H9 (cell line): ENCODE measurements at regions not wholly inside any gene's neighbourhood (a gene's known extent, or its start where the extent isn't known, plus 50 kb on each side); places are given as distances from the start of the nearest gene placed in this dataset.

ENCODE experiments used
- DNase-seq: peaks from one replicate; pipeline ENCODE4 v3.0.0-alpha.2; 2017
- H2AFZ ChIP-seq: one replicate; pipeline ENCODE4 v1.6.1; 2013; ENCODE audit warnings: mild to moderate bottlenecking, low read length, control low read depth, moderate library complexity
- H2AK5ac ChIP-seq: 2 replicates; pipeline ENCODE4 v1.6.1; 2013; ENCODE audit warnings: low read length, control low read depth, mixed read lengths; ENCODE audit not compliant: insufficient read length
- H2BK120ac ChIP-seq: one replicate; pipeline ENCODE4 v1.6.1; 2013; ENCODE audit warnings: low read depth, mild to moderate bottlenecking, low read length, control low read depth, inconsistent platforms; ENCODE audit not compliant: poor library complexity, severe bottlenecking
- H2BK12ac ChIP-seq: 2 replicates; pipeline ENCODE4 v1.6.1; 2013; ENCODE audit warnings: low read length, control low read depth, mixed read lengths, low read depth; ENCODE audit not compliant: insufficient read length
- H2BK15ac ChIP-seq: 2 replicates; pipeline ENCODE4 v1.6.1; 2013; ENCODE audit warnings: low read depth, low read length, control low read depth
- H2BK20ac ChIP-seq: one replicate; pipeline ENCODE4 v1.6.1; 2013; ENCODE audit warnings: low read depth, mild to moderate bottlenecking, low read length, control low read depth, inconsistent platforms; ENCODE audit not compliant: poor library complexity, severe bottlenecking
- H2BK5ac ChIP-seq: 2 replicates; pipeline ENCODE4 v1.6.1; 2013; ENCODE audit warnings: low read length, control low read depth, mixed read lengths; ENCODE audit not compliant: insufficient read length
- H3K14ac ChIP-seq: 2 replicates; pipeline ENCODE4 v1.6.1; 2013; ENCODE audit warnings: low read length, control low read depth; ENCODE audit not compliant: insufficient read depth
- H3K18ac ChIP-seq: 2 replicates; pipeline ENCODE4 v1.6.1; 2013; ENCODE audit warnings: low read depth, mild to moderate bottlenecking, mixed read lengths, low read length, control low read depth; ENCODE audit not compliant: insufficient read length
- H3K23ac ChIP-seq: 2 replicates; pipeline ENCODE4 v1.6.1; 2013; ENCODE audit warnings: low read length, control low read depth, mixed read lengths, low read depth; ENCODE audit not compliant: insufficient read length
- H3K23me2 ChIP-seq: 2 replicates; pipeline ENCODE4 v1.6.1; 2013; ENCODE audit warnings: low read depth, mild to moderate bottlenecking, mixed read lengths, low read length, control low read depth; ENCODE audit not compliant: insufficient read length, poor library complexity, severe bottlenecking
- H3K27ac ChIP-seq: 2 replicates; pipeline ENCODE4 v1.5.1; 2013; ENCODE audit warnings: low read length, control low read depth, mixed read lengths, low read depth; ENCODE audit not compliant: insufficient read length
- H3K27me3 ChIP-seq: 2 replicates; pipeline ENCODE4 v1.6.1; 2013; ENCODE audit warnings: low read length, control low read depth, inconsistent platforms; ENCODE audit not compliant: insufficient read depth
- H3K4ac ChIP-seq: 2 replicates; pipeline ENCODE4 v1.6.1; 2013; ENCODE audit warnings: low read depth, mild to moderate bottlenecking, control low read depth, inconsistent platforms, low read length, moderate library complexity
- H3K4me1 ChIP-seq: 2 replicates; pipeline ENCODE4 v1.6.1; 2013; ENCODE audit warnings: low read length, control low read depth, inconsistent platforms; ENCODE audit not compliant: insufficient read depth
- H3K4me2 ChIP-seq: 2 replicates; pipeline ENCODE4 v1.6.1; 2013; ENCODE audit warnings: low read length, control low read depth, mixed read lengths; ENCODE audit not compliant: insufficient read length, insufficient read depth
- H3K56ac ChIP-seq: 2 replicates; pipeline ENCODE4 v1.6.1; 2013; ENCODE audit warnings: low read depth, mild to moderate bottlenecking, mixed read lengths, low read length, control low read depth; ENCODE audit not compliant: insufficient read length
- H3K79me1 ChIP-seq: 2 replicates; pipeline ENCODE4 v1.6.1; 2013; ENCODE audit warnings: low read depth, mild to moderate bottlenecking, moderate library complexity, low read length, control low read depth, inconsistent platforms; ENCODE audit not compliant: insufficient read depth, poor library complexity, severe bottlenecking
- H3K79me2 ChIP-seq: 2 replicates; pipeline ENCODE4 v1.6.1; 2013; ENCODE audit warnings: low read length, control low read depth, inconsistent platforms; ENCODE audit not compliant: insufficient read depth
- H3K9ac ChIP-seq: 2 replicates; pipeline ENCODE4 v1.6.1; 2013; ENCODE audit warnings: low read length, control low read depth, mixed read lengths; ENCODE audit not compliant: insufficient read length; ENCODE audit errors: extremely low read depth
- H3K9me3 ChIP-seq: one replicate; pipeline ENCODE4 v1.6.1; 2013; ENCODE audit warnings: low read depth, low read length, inconsistent platforms; ENCODE audit not compliant: control insufficient read depth
- H3T11ph ChIP-seq: one replicate; pipeline ENCODE4 v1.6.1; 2013; ENCODE audit warnings: mild to moderate bottlenecking, low read length, control low read depth, inconsistent platforms
- H4K20me1 ChIP-seq: one replicate; pipeline ENCODE4 v1.6.1; 2013; ENCODE audit not compliant: control insufficient read depth, insufficient read length, insufficient read depth
- H4K5ac ChIP-seq: 2 replicates; pipeline ENCODE4 v1.6.1; 2013; ENCODE audit warnings: low read depth, mild to moderate bottlenecking, mixed read lengths, low read length, control low read depth; ENCODE audit not compliant: insufficient read length
- H4K8ac ChIP-seq: replicated peaks from 2 replicates; pipeline ENCODE4 v1.6.1; 2013; ENCODE audit warnings: low read length, control low read depth, mixed read lengths, low read depth; ENCODE audit not compliant: insufficient read length
- H4K91ac ChIP-seq: 2 replicates; pipeline ENCODE4 v1.6.1; 2013; ENCODE audit warnings: low read depth, mild to moderate bottlenecking, moderate library complexity, mixed read lengths, low read length, control low read depth; ENCODE audit not compliant: insufficient read length
- H3K27ac Mint-ChIP-seq, 3 experiments: 2 replicates in 2 of 3; 3 replicates in 1 of 3; pipeline ENCODE4 v1.8.0; 2020 to 2021; ENCODE audit warnings: mixed read lengths in 3 of 3, mild to moderate bottlenecking in 1 of 3, moderate library complexity in 1 of 3
- H3K27me3 Mint-ChIP-seq: 2 replicates; pipeline ENCODE4 v1.8.0; 2021; ENCODE audit warnings: low read depth, mild to moderate bottlenecking, moderate library complexity, mixed read lengths
- H3K36me3 Mint-ChIP-seq, 3 experiments: 2 replicates in 2 of 3; 3 replicates in 1 of 3; pipeline ENCODE4 v1.8.0; 2020 to 2021; ENCODE audit warnings: low read depth in 3 of 3, mixed read lengths in 3 of 3; ENCODE audit not compliant: insufficient read depth in 1 of 3
- H3K4me1 Mint-ChIP-seq, 2 experiments: 2 replicates each; pipeline ENCODE4 v1.8.0; 2020; ENCODE audit warnings: mixed read lengths in 2 of 2
- H3K4me3 Mint-ChIP-seq, 2 experiments: 2 replicates in 1 of 2; 3 replicates in 1 of 2; pipeline ENCODE4 v1.8.0; 2020 to 2021; ENCODE audit warnings: mild to moderate bottlenecking in 2 of 2, mixed read lengths in 2 of 2, moderate library complexity in 1 of 2
- H3K9me3 Mint-ChIP-seq, 2 experiments: 2 replicates in 1 of 2; 3 replicates in 1 of 2; pipeline ENCODE4 v1.8.0; 2020; ENCODE audit warnings: mild to moderate bottlenecking in 2 of 2, mixed read lengths in 2 of 2, moderate library complexity in 1 of 2
- CTCF ChIP-seq: fragments of 200-600 bp; sonication (generic); conservative IDR thresholded peaks from 3 replicates; pipeline ENCODE4 v1.8.0; 2021; ENCODE audit warnings: antibody characterized with exemption, mild to moderate bottlenecking
- WGBS: extraction: QIAGEN DNeasy Blood & Tissue Kit; methylation state at CpG from one replicate; pipeline ENCODE4 v1.1.7; 2013; ENCODE audit warnings: missing lambda C conversion rate, low lambda C conversion rate, mixed read lengths; ENCODE audit not compliant: insufficient read length; ENCODE audit errors: extremely low coverage; 5-methylcytosine and 5-hydroxymethylcytosine counted together

- H4K5ac ChIP-seq = no peak overlapping the region
- Mint-ChIP-seq H3K27me3 (peaks cover 1% of the 10 kb centered on the region; the same call in 1 of the 2 replicates), H3K36me3 (peaks cover 13 to 24% (median 21%) of the 10 kb centered on the region in 3 experiments; a peak in 6 of 7 replicates), H3K4me3 (no peak overlapping the region), H3K27ac (no peak overlapping the region), H3K4me1 (0 out of 4 replicates have a peak, but pooled peaks cover 0 to 2% of the 10 kb centered on the region in 2 experiments), H3K9me3 (peaks cover 21% of the 10 kb centered on the region in 2 experiments; a peak in 4 of 5 replicates)
- H2AK5ac ChIP-seq = no peak overlapping the region
- no peak overlapping the region for H3K56ac ChIP-seq
- DNase-seq = no peak
- no peak overlapping the region for H2BK15ac ChIP-seq
- H3K4me1 ChIP-seq = no peaks in the 10 kb centered on the region
- no peak overlapping the region for H2BK120ac ChIP-seq
- H3K18ac ChIP-seq = no peak overlapping the region
- H3K14ac ChIP-seq = no peak overlapping the region
- no peak overlapping the region for H3K23ac ChIP-seq
- no CpG with 5 or more reads among the region's 1 CpG for WGBS
- no peak overlapping the region for H2BK20ac ChIP-seq
- no peak overlapping the region for H3K4ac ChIP-seq
- H2AFZ ChIP-seq = no peak overlapping the region
- H3K9ac ChIP-seq = no peak overlapping the region
- H4K20me1 ChIP-seq = no peaks in the 10 kb centered on the region
- no peak overlapping the region for H4K91ac ChIP-seq
- H2BK12ac ChIP-seq = no peak overlapping the region
- H3T11ph ChIP-seq = no peak overlapping the region
- no peak overlapping the region for H2BK5ac ChIP-seq
- H3K4me2 ChIP-seq = no peak overlapping the region
- H4K8ac ChIP-seq = no peak overlapping the region
- H3K27me3 ChIP-seq = no peaks in the 10 kb centered on the region
- H3K79me1 ChIP-seq = no peaks in the 10 kb centered on the region
- H3K27ac ChIP-seq = no peak overlapping the region
- H3K79me2 ChIP-seq = no peaks in the 10 kb centered on the region
- H3K9me3 ChIP-seq = no peaks in the 10 kb centered on the region
- H3K23me2 ChIP-seq = no peaks in the 10 kb centered on the region
- TF ChIP-seq CTCF = no peak
Measured at GRCh38 chr4:91681544-91681943, 622.2 kb upstream of the GRID2 start.
